ENCODE measurements at regions not wholly inside any gene's neighbourhood (a gene's known extent, or its start where the extent isn't known, plus 50 kb on each side); places are given as distances from the start of the nearest gene placed in this dataset.

DNA sequence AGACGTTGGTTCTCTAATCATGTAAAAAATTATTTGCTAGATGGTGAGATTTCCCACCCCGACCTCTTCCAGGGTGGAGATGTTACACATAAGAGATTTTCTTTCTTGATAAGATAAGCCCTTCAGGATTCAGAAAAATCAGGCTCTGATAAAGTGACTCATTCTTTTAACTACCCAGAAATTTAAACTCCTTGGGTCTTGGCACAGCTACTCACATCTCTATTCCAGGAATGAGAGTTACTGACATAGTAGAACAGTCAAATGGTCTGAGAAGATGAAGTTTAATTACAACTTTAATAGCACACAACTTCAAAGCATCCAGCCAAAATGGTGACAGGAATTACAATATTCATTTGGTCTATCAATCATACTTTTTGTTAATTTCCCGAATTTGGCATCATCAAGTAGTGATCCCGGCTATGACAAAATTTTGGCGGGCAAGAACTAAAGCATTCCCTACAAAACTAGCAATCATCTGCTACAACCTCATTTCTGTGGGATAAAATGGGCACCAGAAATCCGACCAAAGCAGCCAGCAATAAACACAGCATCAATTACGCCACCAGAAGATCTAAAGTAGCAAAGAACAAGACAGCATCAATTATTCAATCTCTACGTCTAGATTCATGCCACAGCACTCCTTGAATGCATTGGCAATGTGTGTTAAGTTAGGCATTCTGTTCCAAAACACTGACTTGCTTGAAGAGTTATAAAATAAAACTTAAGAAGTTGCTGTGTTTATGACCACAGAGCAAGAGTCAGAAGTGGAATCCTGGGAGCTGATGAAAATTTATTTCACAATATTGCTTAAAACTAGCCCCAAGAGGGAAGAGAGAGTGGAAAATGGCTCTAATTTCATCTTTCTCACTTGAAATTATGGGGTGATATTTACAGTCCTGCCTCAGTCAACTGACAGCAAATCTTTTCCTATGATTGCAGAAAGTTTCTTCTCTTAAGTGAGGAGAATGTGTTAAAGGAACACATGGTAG, 565.7 kb upstream of the ANKRD30A start:
- H3K4me1 ChIP-seq (ENCODE audit: control insufficient read depth, insufficient read depth, low read length), result no peaks in the 10 kb centered on the region
- no peaks in the 10 kb centered on the region for H3K9me3 ChIP-seq (ENCODE audit: control insufficient read depth, insufficient read depth, low read depth, low read length)
- no peaks in the 10 kb centered on the region for H3K27me3 ChIP-seq (ENCODE audit: control insufficient read depth, insufficient read depth, low read length)
- H3K9ac ChIP-seq (ENCODE audit: low read length), result no peak overlapping the region
- H3K36me3 ChIP-seq (ENCODE audit: control insufficient read depth, insufficient read depth, low read length), result no peaks in the 10 kb centered on the region
- H3K4me3 ChIP-seq (ENCODE audit: low read depth, low read length), result no peak overlapping the region
- H3K27ac ChIP-seq (ENCODE audit: low read depth, low read length), result no peak overlapping the region

DNA sequence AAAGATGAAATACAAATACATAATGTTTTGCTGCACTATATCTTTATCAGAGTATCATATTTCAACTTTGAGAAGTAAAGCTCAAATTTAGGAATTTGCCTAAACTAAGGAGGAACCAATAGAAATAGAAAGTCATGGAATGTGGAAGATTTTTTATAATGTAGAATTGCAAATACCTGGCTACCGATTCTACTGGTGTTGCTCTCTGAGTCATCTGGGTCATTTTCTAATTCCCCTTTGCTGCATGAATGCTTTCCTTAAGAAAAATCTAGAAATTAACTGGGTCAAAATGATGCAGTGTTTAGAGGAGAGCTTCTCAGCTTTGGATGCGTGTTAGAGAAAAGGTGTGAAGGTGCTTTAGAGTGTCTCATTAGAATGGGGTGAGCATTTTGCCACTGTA, 568.9 kb upstream of the ANKRD30A start:
- H3K27ac ChIP-seq (ENCODE audit: low read depth, low read length), result no peak overlapping the region
- no peaks in the 10 kb centered on the region for H3K4me1 ChIP-seq (ENCODE audit: control insufficient read depth, insufficient read depth, low read length)
- no peaks in the 10 kb centered on the region for H3K36me3 ChIP-seq (ENCODE audit: control insufficient read depth, insufficient read depth, low read length)
- H3K4me3 ChIP-seq (ENCODE audit: low read depth, low read length), result no peak overlapping the region
- H3K27me3 ChIP-seq (ENCODE audit: control insufficient read depth, insufficient read depth, low read length), result no peaks in the 10 kb centered on the region
- no peak overlapping the region for H3K9ac ChIP-seq (ENCODE audit: low read length)
- H3K9me3 ChIP-seq (ENCODE audit: control insufficient read depth, insufficient read depth, low read depth, low read length), result no peaks in the 10 kb centered on the region

DNA sequence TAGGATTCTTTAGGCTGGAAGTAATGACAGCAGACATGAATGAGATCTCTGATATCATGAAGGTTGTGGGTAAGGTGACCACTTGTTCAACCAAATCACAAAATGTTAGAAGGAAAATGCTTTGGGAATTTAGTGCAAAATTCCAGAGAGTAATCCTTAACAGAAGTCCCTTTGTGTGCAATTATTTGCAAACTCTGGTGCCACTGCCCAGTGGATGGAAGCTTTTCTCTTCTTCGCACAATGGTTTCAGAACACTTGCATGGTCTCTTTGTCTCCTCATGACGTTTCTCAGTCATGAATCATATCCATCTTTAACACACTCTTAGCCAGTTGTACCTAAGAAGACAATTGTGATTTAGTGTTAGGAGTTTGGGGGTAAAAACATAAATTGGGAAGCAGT, 570.4 kb upstream of the ANKRD30A start:
- no peak overlapping the region for H3K4me3 ChIP-seq (ENCODE audit: low read depth, low read length)
- no peaks in the 10 kb centered on the region for H3K36me3 ChIP-seq (ENCODE audit: control insufficient read depth, insufficient read depth, low read length)
- H3K4me1 ChIP-seq (ENCODE audit: control insufficient read depth, insufficient read depth, low read length), result no peaks in the 10 kb centered on the region
- no peaks in the 10 kb centered on the region for H3K9me3 ChIP-seq (ENCODE audit: control insufficient read depth, insufficient read depth, low read depth, low read length)
- H3K27me3 ChIP-seq (ENCODE audit: control insufficient read depth, insufficient read depth, low read length), result no peaks in the 10 kb centered on the region
- H3K27ac ChIP-seq (ENCODE audit: low read depth, low read length), result no peak overlapping the region
- H3K9ac ChIP-seq (ENCODE audit: low read length), result no peak overlapping the region

DNA sequence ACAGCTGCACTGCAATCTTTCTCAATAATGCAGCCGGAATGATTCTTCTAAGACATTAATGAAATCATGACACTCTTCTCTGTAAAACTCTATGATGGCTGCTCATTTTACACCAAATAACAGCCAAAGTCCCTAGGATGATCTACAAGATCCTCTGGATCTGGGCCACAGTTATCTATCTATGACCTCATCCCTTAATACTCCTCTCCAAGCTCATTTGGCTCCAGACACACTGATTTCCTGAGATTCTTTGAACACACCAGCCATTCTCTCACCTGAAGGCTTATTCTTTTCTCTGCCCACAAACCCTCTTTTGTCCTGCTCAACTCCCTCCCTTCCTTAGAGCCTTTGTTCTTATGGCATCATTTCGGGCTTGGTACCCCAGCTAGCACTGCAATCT, 577.4 kb upstream of the ANKRD30A start:
- Histone ChIP-seq H3K36me3 (ENCODE audit: control insufficient read depth, insufficient read depth, low read length) (no peaks in the 10 kb centered on the region), H3K9ac (ENCODE audit: low read length) (no peak overlapping the region), H3K27me3 (ENCODE audit: control insufficient read depth, insufficient read depth, low read length) (no peaks in the 10 kb centered on the region), H3K27ac (ENCODE audit: low read depth, low read length) (no peak overlapping the region), H3K4me3 (ENCODE audit: low read depth, low read length) (no peak overlapping the region), H3K4me1 (ENCODE audit: control insufficient read depth, insufficient read depth, low read length) (no peaks in the 10 kb centered on the region), H3K9me3 (ENCODE audit: control insufficient read depth, insufficient read depth, low read depth, low read length) (no peaks in the 10 kb centered on the region)

DNA sequence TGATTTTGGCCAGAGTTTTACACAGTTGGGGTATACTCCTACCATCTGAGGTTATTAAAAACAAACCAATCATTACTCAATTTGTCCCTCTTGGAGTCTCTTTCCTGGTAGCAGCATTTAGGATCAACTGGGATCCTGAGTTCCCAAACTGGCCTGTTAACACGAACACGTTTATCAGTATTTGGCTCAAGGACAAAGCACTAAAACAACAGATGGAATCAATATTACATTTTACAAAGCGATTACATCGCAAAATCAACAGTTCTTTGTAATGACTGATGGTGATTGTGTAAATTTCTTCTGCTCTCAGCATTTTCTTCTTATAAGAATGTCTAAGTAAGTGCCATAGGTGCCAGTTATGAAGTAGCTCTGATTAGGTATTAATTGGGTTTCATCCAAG, 582.9 kb upstream of the ANKRD30A start:
- Histone ChIP-seq H3K27ac (ENCODE audit: low read depth, low read length) (no peak overlapping the region), H3K9ac (ENCODE audit: low read length) (no peak overlapping the region), H3K27me3 (ENCODE audit: control insufficient read depth, insufficient read depth, low read length) (no peaks in the 10 kb centered on the region), H3K9me3 (ENCODE audit: control insufficient read depth, insufficient read depth, low read depth, low read length) (no peaks in the 10 kb centered on the region), H3K36me3 (ENCODE audit: control insufficient read depth, insufficient read depth, low read length) (no peaks in the 10 kb centered on the region), H3K4me3 (ENCODE audit: low read depth, low read length) (no peak overlapping the region), H3K4me1 (ENCODE audit: control insufficient read depth, insufficient read depth, low read length) (no peaks in the 10 kb centered on the region)

DNA sequence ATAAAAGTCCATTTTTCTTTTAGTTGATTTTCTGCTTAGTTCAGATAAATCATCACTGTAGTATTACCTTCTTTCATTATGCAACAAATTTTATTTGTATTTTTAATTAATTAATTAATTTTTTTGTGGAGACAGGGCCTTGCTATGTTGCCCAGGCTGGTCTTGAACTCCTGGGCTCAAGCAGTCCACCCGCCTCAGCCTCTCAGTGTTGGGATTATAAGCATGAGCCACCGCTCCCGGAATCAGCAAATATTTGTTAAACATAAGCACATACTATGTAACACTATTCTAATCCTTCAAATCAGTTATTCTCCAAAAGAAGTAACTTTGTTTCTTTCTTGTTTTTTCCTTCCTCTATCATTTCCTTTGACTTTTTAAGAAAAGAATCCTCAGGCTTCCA, 584.8 kb upstream of the ANKRD30A start:
- H3K4me3 ChIP-seq (ENCODE audit: low read depth, low read length), result no peak overlapping the region
- no peak overlapping the region for H3K27ac ChIP-seq (ENCODE audit: low read depth, low read length)
- H3K36me3 ChIP-seq (ENCODE audit: control insufficient read depth, insufficient read depth, low read length), result no peaks in the 10 kb centered on the region
- H3K9ac ChIP-seq (ENCODE audit: low read length), result no peak overlapping the region
- H3K9me3 ChIP-seq (ENCODE audit: control insufficient read depth, insufficient read depth, low read depth, low read length), result no peaks in the 10 kb centered on the region
- no peaks in the 10 kb centered on the region for H3K4me1 ChIP-seq (ENCODE audit: control insufficient read depth, insufficient read depth, low read length)
- no peaks in the 10 kb centered on the region for H3K27me3 ChIP-seq (ENCODE audit: control insufficient read depth, insufficient read depth, low read length)

DNA sequence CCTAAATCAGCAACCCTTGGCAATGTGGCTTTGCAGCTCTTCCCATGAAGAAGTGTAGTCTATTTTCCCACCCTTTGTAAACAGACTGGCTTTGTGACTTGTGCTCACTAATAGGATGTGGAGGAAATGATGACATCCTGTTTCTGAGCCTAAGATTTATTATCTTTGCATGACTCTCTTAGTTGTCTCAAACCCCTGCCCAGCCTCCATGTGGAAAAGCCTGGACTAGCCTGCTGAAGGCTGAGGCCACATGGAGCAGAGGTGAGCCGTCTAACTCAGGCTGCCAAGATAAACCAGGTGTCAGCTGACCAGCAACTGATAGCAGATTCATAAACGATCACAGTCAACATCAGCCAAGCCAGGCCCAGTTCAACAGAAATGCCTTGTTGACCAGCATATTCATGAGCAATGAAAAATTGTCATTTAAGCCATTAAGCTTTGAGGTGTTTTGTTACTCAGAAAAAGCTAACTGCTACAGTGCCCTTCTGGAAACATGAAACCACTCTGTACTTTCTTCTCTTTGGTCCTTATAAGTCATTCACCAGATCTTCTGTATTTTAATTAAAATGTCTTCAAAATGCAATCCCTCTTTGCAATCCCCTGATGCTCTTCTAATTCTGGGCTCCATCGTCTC, 586.3 kb upstream of the ANKRD30A start:
- Histone ChIP-seq H3K27ac (ENCODE audit: low read depth, low read length) (no peak overlapping the region), H3K36me3 (ENCODE audit: control insufficient read depth, insufficient read depth, low read length) (no peaks in the 10 kb centered on the region), H3K9ac (ENCODE audit: low read length) (no peak overlapping the region), H3K4me3 (ENCODE audit: low read depth, low read length) (no peak overlapping the region), H3K9me3 (ENCODE audit: control insufficient read depth, insufficient read depth, low read depth, low read length) (no peaks in the 10 kb centered on the region), H3K4me1 (ENCODE audit: control insufficient read depth, insufficient read depth, low read length) (no peaks in the 10 kb centered on the region), H3K27me3 (ENCODE audit: control insufficient read depth, insufficient read depth, low read length) (no peaks in the 10 kb centered on the region)

DNA sequence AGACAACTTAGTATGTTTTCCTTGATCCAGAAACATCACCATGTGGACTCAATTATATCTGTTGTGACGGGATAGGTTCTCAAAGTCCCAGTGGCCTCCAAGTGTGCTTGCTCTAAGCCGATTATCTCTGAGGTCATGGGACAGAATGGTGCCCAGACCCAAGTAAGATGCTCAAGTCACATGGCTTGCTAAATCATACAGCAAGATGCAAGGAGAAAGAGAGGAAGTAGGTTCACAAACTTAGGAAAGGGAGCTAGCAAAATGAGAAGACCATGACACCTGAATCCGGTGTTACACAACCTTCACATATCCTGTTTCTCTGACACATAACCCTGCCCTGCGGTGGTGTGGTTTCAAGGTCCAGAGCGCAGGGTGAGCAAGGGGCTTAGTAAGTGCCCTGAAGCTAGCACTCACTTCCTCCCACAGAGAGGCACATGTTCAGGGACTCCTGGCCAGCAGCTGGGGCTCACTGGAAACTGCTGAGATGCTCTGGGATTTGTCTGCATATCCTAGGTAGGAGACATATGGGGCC, 590.9 kb upstream of the ANKRD30A start:
- H3K4me3 ChIP-seq (ENCODE audit: low read depth, low read length), result no peak overlapping the region
- no peak overlapping the region for H3K27ac ChIP-seq (ENCODE audit: low read depth, low read length)
- no peak overlapping the region for H3K9ac ChIP-seq (ENCODE audit: low read length)
- H3K27me3 ChIP-seq (ENCODE audit: control insufficient read depth, insufficient read depth, low read length), result no peaks in the 10 kb centered on the region
- no peaks in the 10 kb centered on the region for H3K4me1 ChIP-seq (ENCODE audit: control insufficient read depth, insufficient read depth, low read length)
- H3K36me3 ChIP-seq (ENCODE audit: control insufficient read depth, insufficient read depth, low read length), result no peaks in the 10 kb centered on the region
- peaks cover 12% of the 10 kb centered on the region; the same call in 1 of the 2 replicates for H3K9me3 ChIP-seq (ENCODE audit: control insufficient read depth, insufficient read depth, low read depth, low read length)

DNA sequence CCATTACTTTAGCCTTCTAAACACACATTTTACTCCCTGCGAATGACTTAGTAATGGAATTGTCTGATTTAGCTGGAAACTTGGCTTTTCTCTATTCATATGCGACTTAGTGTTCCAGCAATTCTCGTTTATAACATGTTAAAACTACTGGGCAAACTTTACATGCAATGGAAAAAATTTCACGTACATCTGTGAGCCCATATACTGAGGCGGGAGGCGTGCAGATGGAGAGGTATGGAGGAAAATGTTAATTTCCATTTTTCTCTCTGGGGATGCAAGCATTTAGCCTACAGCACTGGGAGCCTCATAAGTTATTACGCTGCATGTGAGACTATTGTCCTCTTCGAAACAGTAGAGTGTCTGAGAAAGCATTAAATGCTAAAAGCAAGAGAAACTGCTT, 591.5 kb upstream of the ANKRD30A start:
- Histone ChIP-seq H3K9me3 (ENCODE audit: control insufficient read depth, insufficient read depth, low read depth, low read length) (peaks cover 15% of the 10 kb centered on the region; the same call in 1 of the 2 replicates), H3K4me1 (ENCODE audit: control insufficient read depth, insufficient read depth, low read length) (no peaks in the 10 kb centered on the region), H3K27me3 (ENCODE audit: control insufficient read depth, insufficient read depth, low read length) (no peaks in the 10 kb centered on the region), H3K4me3 (ENCODE audit: low read depth, low read length) (no peak overlapping the region), H3K36me3 (ENCODE audit: control insufficient read depth, insufficient read depth, low read length) (no peaks in the 10 kb centered on the region), H3K27ac (ENCODE audit: low read depth, low read length) (no peak overlapping the region), H3K9ac (ENCODE audit: low read length) (no peak overlapping the region)

DNA sequence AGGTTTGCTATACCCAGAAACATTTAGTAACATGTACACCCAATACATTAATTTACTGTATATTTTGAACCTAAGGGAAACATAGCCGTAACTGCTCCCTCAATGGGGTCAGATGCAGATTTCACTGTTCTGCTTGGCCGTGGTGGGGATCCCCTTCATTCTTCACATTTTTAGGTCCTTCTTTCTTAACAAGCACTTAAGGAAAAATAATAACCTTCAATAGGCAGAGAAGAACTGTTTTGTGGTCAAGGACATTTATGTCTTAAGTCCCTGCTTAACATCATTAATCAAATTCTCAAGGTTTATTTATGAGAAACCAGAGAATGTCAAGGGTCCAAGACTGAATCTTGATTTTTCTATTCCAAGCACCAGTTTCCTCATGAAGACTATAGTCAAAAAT, 592.1 kb upstream of the ANKRD30A start:
- Histone ChIP-seq H3K27me3 (ENCODE audit: control insufficient read depth, insufficient read depth, low read length) (no peaks in the 10 kb centered on the region), H3K4me1 (ENCODE audit: control insufficient read depth, insufficient read depth, low read length) (no peaks in the 10 kb centered on the region), H3K4me3 (ENCODE audit: low read depth, low read length) (no peak overlapping the region), H3K9me3 (ENCODE audit: control insufficient read depth, insufficient read depth, low read depth, low read length) (peaks cover 15% of the 10 kb centered on the region; the same call in 1 of the 2 replicates), H3K9ac (ENCODE audit: low read length) (no peak overlapping the region), H3K27ac (ENCODE audit: low read depth, low read length) (no peak overlapping the region), H3K36me3 (ENCODE audit: control insufficient read depth, insufficient read depth, low read length) (no peaks in the 10 kb centered on the region)

DNA sequence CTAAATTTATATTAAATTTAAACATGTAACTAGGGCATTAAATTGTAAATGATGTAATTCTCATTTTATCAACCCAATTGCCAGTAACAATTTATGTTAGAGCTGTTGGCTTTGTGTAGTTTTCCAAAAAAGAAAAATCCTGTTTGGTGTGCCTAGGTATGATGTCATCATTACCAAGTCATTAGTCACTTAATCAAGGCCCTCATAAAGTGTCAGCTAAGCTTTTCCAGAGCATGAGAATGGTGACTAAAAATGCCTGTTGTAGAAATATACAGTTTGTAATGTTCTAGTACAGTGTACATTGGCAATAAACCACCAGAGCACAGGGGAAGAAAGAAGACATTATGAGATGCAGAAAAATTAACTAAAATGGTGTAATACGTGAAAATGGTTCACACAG, 593.8 kb upstream of the ANKRD30A start:
- Histone ChIP-seq H3K4me3 (ENCODE audit: low read depth, low read length) (no peak overlapping the region), H3K27me3 (ENCODE audit: control insufficient read depth, insufficient read depth, low read length) (no peaks in the 10 kb centered on the region), H3K27ac (ENCODE audit: low read depth, low read length) (no peak overlapping the region), H3K4me1 (ENCODE audit: control insufficient read depth, insufficient read depth, low read length) (no peaks in the 10 kb centered on the region), H3K9ac (ENCODE audit: low read length) (no peak overlapping the region), H3K36me3 (ENCODE audit: control insufficient read depth, insufficient read depth, low read length) (no peaks in the 10 kb centered on the region), H3K9me3 (ENCODE audit: control insufficient read depth, insufficient read depth, low read depth, low read length) (peaks cover 15% of the 10 kb centered on the region; the same call in 1 of the 2 replicates)

Measured in HUES6 (cell line).